ENCODE measurements at regions not wholly inside any gene's neighbourhood (a gene's known extent, or its start where the extent isn't known, plus 50 kb on each side); places are given as distances from the start of the nearest gene placed in this dataset.

DNA sequence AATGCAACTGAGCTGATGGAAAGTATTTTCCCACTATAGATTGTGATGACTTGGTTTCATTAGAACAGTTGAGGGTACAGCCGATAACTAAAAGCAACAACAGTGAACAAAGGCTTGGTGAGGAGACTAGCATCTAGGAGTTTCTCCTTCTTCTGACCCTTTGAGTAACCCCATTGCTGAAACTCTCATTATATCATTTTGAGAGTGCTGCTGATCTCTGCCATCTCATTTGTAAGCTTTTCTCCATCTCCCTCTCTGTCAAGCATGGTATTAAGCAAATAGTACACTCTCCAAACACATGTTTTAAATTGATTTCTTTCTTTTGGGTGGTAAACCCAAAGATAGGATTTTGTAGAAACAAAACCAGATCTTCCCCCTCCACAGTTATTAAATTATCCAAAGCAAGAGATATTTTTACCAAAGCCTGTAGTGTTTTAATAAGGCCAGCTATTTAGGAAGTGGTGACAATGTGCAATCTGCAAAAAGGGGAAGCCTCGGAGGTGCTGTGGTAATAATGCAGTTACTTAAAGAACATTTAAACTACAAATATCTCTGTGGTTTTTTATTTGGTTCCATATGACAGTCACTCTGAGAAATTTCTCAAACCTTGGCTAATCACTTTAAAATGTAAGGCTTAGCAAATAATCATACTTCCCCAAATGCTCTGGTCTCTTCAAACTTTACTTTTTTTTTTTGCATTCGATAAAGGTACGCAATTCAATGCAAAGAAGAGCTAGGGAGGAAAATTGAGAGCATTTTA, 287.5 kb downstream of the HLX start:
- no peak overlapping the region for H3K4me3 ChIP-seq (ENCODE audit: low read depth, low read length)
- TF ChIP-seq CTCF (IDR thresholded peaks at IDR 0.05; ENCODE audit: low read depth, low read length) = no peak

- no peak for TF ChIP-seq CTCF (IDR thresholded peaks at IDR 0.05; ENCODE audit: low read depth, low read length)
- H3K4me3 ChIP-seq (ENCODE audit: low read depth, low read length) = no peak overlapping the region
Observed at GRCh38 chr1:221169447-221169889, 290.2 kb downstream of the HLX start.

DNA sequence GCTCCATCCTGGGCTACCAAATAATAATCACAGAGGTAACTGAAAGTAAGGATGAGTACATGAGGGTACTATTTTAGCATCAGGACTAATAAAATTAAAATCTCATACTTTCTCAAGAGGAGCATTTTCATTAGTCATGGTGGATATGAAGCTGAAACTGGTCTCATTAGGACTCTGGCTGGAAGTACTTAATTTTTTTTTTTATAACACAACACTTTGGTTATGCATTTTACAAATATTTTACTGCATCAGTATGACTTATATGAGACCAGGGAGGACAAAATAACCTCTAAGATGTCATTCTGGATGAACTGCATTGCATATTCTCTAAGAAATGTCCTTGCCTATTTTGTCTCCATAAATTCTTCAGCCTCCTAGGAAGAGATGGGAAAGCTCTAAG, 290.9 kb downstream of the HLX start:
- no peak for TF ChIP-seq CTCF (IDR thresholded peaks at IDR 0.05; ENCODE audit: low read depth, low read length)
- no peak overlapping the region for H3K4me3 ChIP-seq (ENCODE audit: low read depth, low read length)

GRCh38 chr1:221171768-221172167, 292.5 kb downstream of the HLX start:
- TF ChIP-seq CTCF (IDR thresholded peaks at IDR 0.05; ENCODE audit: low read depth, low read length) = no peak
- no peak overlapping the region for H3K4me3 ChIP-seq (ENCODE audit: low read depth, low read length)

- TF ChIP-seq CTCF (IDR thresholded peaks at IDR 0.05; ENCODE audit: low read depth, low read length) = no peak
- no peak overlapping the region for H3K4me3 ChIP-seq (ENCODE audit: low read depth, low read length)
Observed at GRCh38 chr1:221172841-221173240, 293.6 kb downstream of the HLX start.

- H3K4me3 ChIP-seq (ENCODE audit: low read depth, low read length) = no peak overlapping the region
- no peak for TF ChIP-seq CTCF (IDR thresholded peaks at IDR 0.05; ENCODE audit: low read depth, low read length)
Observed at GRCh38 chr1:221174330-221174993, 295.2 kb downstream of the HLX start.

DNA sequence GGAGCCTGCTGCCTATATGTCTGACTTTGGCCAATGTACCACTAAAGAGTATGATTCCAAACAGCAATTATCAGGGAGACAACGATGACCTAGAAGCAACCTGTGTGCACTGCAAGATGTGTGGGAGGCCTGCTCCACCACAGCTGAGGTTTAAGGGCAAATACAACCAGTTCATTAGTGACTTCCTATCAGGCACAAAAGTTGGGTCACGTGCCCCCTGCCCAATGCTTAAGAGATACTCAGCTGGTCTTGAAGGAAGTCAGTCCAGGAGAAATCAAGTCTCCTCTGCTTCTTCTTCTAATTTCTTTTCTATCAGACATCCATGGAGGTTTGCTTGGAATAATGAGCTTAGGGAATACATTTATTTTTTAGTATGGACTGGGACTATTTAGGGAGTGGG, 296.0 kb downstream of the HLX start:
- no peak overlapping the region for H3K4me3 ChIP-seq (ENCODE audit: low read depth, low read length)
- TF ChIP-seq CTCF (IDR thresholded peaks at IDR 0.05; ENCODE audit: low read depth, low read length) = no peak
